NCI-H187 (cell line): ENCODE measurements at regions not wholly inside any gene's neighbourhood (a gene's known extent, or its start where the extent isn't known, plus 50 kb on each side); places are given as distances from the start of the nearest gene placed in this dataset.

Experiments used
- DNase-seq, 2 experiments: peaks; one replicate each; lab custom pipeline; 2025; lab: John Stamatoyannopoulos, UW

GRCh38 chr3:56985460-56985859, 75.0 kb upstream of the SPATA12 start:
- no peak for DNase-seq

- DNase-seq: no peak
Measured at GRCh38 chr3:56983427-56983826, 77.0 kb upstream of the SPATA12 start.

- no peak for DNase-seq
Measured at GRCh38 chr3:56981445-56982230, 78.8 kb upstream of the SPATA12 start.

- DNase-seq: no peak
Measured at GRCh38 chr3:56980798-56981390, 79.6 kb upstream of the SPATA12 start.

- DNase-seq: no peak
Measured at GRCh38 chr3:56980243-56980642, 80.2 kb upstream of the SPATA12 start.

- DNase-seq: no peak
Measured at GRCh38 chr3:56979791-56980190, 80.7 kb upstream of the SPATA12 start.

- no peak for DNase-seq
Measured at GRCh38 chr3:56977561-56977889, 82.9 kb upstream of the SPATA12 start.

- DNase-seq: peak; percentile 35 to 52
Measured at GRCh38 chr3:56976651-56977560, 83.6 kb upstream of the SPATA12 start.

- no peak for DNase-seq
Measured at GRCh38 chr3:56975567-56975966, 84.9 kb upstream of the SPATA12 start.

- DNase-seq: no peak
Measured at GRCh38 chr3:56974247-56974930, 86.1 kb upstream of the SPATA12 start.

GRCh38 chr3:56971816-56972215, 88.6 kb upstream of the SPATA12 start:
- no peak for DNase-seq

- DNase-seq: no peak
Measured at GRCh38 chr3:56971261-56971660, 89.2 kb upstream of the SPATA12 start.

- DNase-seq: no peak
Measured at GRCh38 chr3:56970461-56970879, 90.0 kb upstream of the SPATA12 start.

GRCh38 chr3:56969851-56970250, 90.6 kb upstream of the SPATA12 start:
- no peak for DNase-seq

GRCh38 chr3:56966509-56966908, 94.0 kb upstream of the SPATA12 start:
- DNase-seq: no peak

GRCh38 chr3:56966104-56966503, 94.4 kb upstream of the SPATA12 start:
- DNase-seq: no peak

GRCh38 chr3:56962922-56963321, 97.5 kb upstream of the SPATA12 start:
- DNase-seq: no peak

- peak; percentile 33 to 56 for DNase-seq
Measured at GRCh38 chr3:56962206-56962605, 98.3 kb upstream of the SPATA12 start.

GRCh38 chr3:56960234-56960917, 100.1 kb upstream of the SPATA12 start:
- no peak for DNase-seq

GRCh38 chr3:56958879-56959278, 101.6 kb upstream of the SPATA12 start:
- DNase-seq: no peak

GRCh38 chr3:56957522-56957921, 102.9 kb upstream of the SPATA12 start:
- no peak for DNase-seq

- DNase-seq: no peak
Measured at GRCh38 chr3:56956906-56957305, 103.6 kb upstream of the SPATA12 start.
